SU-DHL-6 (cell line): ENCODE measurements at regions not wholly inside any gene's neighbourhood (a gene's known extent, or its start where the extent isn't known, plus 50 kb on each side); places are given as distances from the start of the nearest gene placed in this dataset.
"Not testable (repeated sequence)": the region's sequence is repeated elsewhere in the genome, so short reads cannot be mapped to it uniquely, and the experiment has no call there.

Experiments
- H2AFZ ChIP-seq: fragments of 200-600 bp; sonication (generic); 2 replicates; pipeline ENCODE4 v1.6.1; 2014; ENCODE audit warnings: low read depth, mild to moderate bottlenecking, moderate library complexity, mixed read lengths, antibody characterized with exemption, low read length; ENCODE audit not compliant: severe bottlenecking
- H3F3A ChIP-seq: fragments of 200-600 bp; shearing (Covaris generic); 2 replicates; pipeline ENCODE4 v1.6.0; 2016; ENCODE audit warnings: antibody characterized with exemption, mild to moderate bottlenecking; ENCODE audit not compliant: insufficient read depth
- H3K27ac ChIP-seq: fragments of 200-600 bp; sonication (generic); 2 replicates; pipeline ENCODE4 v1.5.1; 2016; ENCODE audit warnings: low read depth, mild to moderate bottlenecking, low read length, moderate library complexity, mixed read lengths
- H3K27me3 ChIP-seq: fragments of 200-600 bp; sonication (generic), shearing (Covaris generic); 2 replicates; pipeline ENCODE4 v1.6.0; 2014; ENCODE audit warnings: mild to moderate bottlenecking, low read length
- H3K36me3 ChIP-seq: fragments of 200-600 bp; sonication (generic); 2 replicates; pipeline ENCODE4 v1.6.1; 2014; ENCODE audit warnings: mild to moderate bottlenecking, low read length, mixed read lengths
- H3K4me2 ChIP-seq: fragments of 300-600, 200-600 bp; shearing (Covaris generic), sonication (generic); 2 replicates; pipeline ENCODE4 v1.6.0; 2014; ENCODE audit warnings: low read length, low read depth, mild to moderate bottlenecking; ENCODE audit not compliant: poor library complexity, severe bottlenecking
- H3K4me3 ChIP-seq: fragments of 200-600 bp; sonication (generic); 2 replicates; pipeline ENCODE4 v1.5.1; 2014; ENCODE audit warnings: antibody characterized with exemption, low read length, mild to moderate bottlenecking, mixed read lengths; ENCODE audit not compliant: insufficient read depth, poor library complexity, severe bottlenecking
- H3K79me2 ChIP-seq: fragments of 200-600 bp; sonication (generic); 2 replicates; pipeline ENCODE4 v1.6.1; 2014; ENCODE audit warnings: mild to moderate bottlenecking, low read length, moderate library complexity; ENCODE audit not compliant: insufficient read depth
- H3K9ac ChIP-seq: fragments of 200-600 bp; sonication (generic); 2 replicates; pipeline ENCODE4 v1.7.0; 2014; ENCODE audit warnings: mild to moderate bottlenecking, low read length
- H3K9me2 ChIP-seq: fragments of 200-600 bp; sonication (generic); replicated peaks from 2 replicates; pipeline ENCODE4 v1.6.1; 2014; ENCODE audit warnings: low read length; ENCODE audit not compliant: insufficient read depth
- H3K9me3 ChIP-seq: fragments of 200-600 bp; sonication (generic); 2 replicates; pipeline ENCODE4 v1.6.1; 2014; ENCODE audit warnings: low read length, mixed read lengths; ENCODE audit not compliant: insufficient read depth
- H4K20me1 ChIP-seq: fragments of 200-600 bp; sonication (generic); 2 replicates; pipeline ENCODE4 v1.6.1; 2014; ENCODE audit warnings: low read depth, mild to moderate bottlenecking, antibody characterized with exemption, low read length, moderate library complexity, mixed read lengths
- EZH2phosphoT487 ChIP-seq: fragments of 200-600 bp; sonication (generic), shearing (Covaris generic); conservative IDR thresholded peaks from 2 replicates; pipeline ENCODE4 v1.6.1; 2018; ENCODE audit warnings: mild to moderate bottlenecking, antibody characterized with exemption, low read length, moderate library complexity, mixed read lengths
- TF ChIP-seq, protein P1 (sequence below): fragments of 200-600 bp; sonication (generic); IDR thresholded peaks from one replicate; pipeline ENCODE4 v1.5.1; 2017; ENCODE audit warnings: antibody characterized with exemption, mild to moderate bottlenecking, low read length, moderate library complexity; ENCODE audit not compliant: insufficient read depth, poor library complexity, severe bottlenecking

DNA sequence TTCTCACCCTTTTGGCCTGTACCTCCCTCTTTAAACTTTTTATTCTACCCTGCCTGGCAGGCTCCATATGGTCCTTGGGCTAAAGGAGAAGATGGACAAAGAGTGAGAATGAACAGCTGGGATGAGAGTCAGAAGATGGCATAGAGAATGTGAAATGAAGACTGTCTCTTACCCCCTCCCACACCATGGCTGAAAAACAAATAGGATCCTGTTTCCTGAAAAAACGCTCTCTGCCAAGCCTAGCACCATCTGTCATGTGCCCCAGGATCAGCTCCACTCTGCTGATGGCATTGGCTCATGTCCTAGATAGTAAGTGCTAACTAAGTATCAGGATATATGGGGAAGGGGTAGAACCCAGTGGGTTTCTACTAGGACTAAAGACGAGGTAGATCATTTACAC lies 238.6 kb downstream of the MEX3B start:
- TF ChIP-seq, protein P1, sequence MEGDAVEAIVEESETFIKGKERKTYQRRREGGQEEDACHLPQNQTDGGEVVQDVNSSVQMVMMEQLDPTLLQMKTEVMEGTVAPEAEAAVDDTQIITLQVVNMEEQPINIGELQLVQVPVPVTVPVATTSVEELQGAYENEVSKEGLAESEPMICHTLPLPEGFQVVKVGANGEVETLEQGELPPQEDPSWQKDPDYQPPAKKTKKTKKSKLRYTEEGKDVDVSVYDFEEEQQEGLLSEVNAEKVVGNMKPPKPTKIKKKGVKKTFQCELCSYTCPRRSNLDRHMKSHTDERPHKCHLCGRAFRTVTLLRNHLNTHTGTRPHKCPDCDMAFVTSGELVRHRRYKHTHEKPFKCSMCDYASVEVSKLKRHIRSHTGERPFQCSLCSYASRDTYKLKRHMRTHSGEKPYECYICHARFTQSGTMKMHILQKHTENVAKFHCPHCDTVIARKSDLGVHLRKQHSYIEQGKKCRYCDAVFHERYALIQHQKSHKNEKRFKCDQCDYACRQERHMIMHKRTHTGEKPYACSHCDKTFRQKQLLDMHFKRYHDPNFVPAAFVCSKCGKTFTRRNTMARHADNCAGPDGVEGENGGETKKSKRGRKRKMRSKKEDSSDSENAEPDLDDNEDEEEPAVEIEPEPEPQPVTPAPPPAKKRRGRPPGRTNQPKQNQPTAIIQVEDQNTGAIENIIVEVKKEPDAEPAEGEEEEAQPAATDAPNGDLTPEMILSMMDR, result no peak
- no peak for TF ChIP-seq EZH2phosphoT487
- Histone ChIP-seq H3K9me3 (no peaks in the 10 kb centered on the region), H2AFZ (no peak overlapping the region), H4K20me1 (no peaks in the 10 kb centered on the region), H3K36me3 (no peaks in the 10 kb centered on the region), H3K79me2 (no peaks in the 10 kb centered on the region), H3K27me3 (no peaks in the 10 kb centered on the region), H3F3A (no peaks in the 10 kb centered on the region), H3K9ac (no peak overlapping the region), H3K27ac (no peak overlapping the region), H3K4me2 (no peak overlapping the region), H3K9me2 (no peaks in the 10 kb centered on the region), H3K4me3 (no peak overlapping the region)

DNA sequence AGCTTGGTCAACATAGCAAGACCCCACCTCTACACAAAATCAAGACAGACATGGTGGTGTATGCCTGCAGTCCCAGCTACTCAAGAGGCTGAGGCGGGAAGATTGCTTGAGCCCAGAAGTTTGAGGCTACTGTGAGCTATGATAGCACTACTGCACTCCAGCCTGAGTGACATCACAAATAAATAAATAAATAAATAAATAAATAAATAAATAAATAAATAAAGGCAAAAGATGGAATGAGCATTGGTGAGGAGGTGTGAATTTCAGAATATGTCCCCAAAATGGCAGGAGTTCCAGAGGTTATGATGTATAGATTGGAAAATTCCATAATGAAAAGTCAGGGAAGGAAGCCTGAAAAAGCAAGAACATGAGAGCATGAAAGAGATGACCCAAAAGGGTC lies 249.9 kb downstream of the MEX3B start:
- H3K27ac ChIP-seq, result no peak overlapping the region
- H3K9ac ChIP-seq, result no peak overlapping the region
- H3K79me2 ChIP-seq, result no peaks in the 10 kb centered on the region
- H3K36me3 ChIP-seq, result no peaks in the 10 kb centered on the region
- H3K4me2 ChIP-seq, result no peak overlapping the region
- no peak for TF ChIP-seq EZH2phosphoT487
- TF ChIP-seq, protein P1, result no peak
- H3K4me3 ChIP-seq, result no peak overlapping the region
- no peaks in the 10 kb centered on the region for H3F3A ChIP-seq
- H3K9me2 ChIP-seq, result no peaks in the 10 kb centered on the region
- no peaks in the 10 kb centered on the region for H4K20me1 ChIP-seq
- H2AFZ ChIP-seq, result no peak overlapping the region
- H3K27me3 ChIP-seq, result no peaks in the 10 kb centered on the region
- no peaks in the 10 kb centered on the region for H3K9me3 ChIP-seq

DNA sequence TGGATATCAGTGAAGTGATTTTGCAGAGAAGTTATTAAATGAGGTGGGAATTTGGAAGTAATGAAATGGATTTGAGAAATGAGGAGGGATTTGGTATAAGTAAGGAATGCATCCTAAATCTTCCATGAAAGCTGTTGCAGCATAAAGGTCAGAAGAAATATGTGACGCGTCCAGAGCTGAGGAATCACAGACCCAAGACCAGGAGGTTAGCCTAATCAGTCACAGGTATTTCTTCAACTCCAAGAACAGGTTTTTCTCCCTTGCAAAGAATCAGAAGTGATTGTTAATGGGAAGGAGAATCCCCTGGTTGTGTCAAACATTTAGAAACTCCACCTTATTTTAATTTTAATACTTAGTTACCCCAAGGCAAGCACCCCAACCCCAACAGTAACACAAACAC lies 253.2 kb downstream of the MEX3B start:
- no peak overlapping the region for H3K27ac ChIP-seq
- no peaks in the 10 kb centered on the region for H3K36me3 ChIP-seq
- H3K4me2 ChIP-seq, result no peak overlapping the region
- TF ChIP-seq, protein P1, result no peak
- no peak for TF ChIP-seq EZH2phosphoT487
- H3F3A ChIP-seq, result no peaks in the 10 kb centered on the region
- H3K79me2 ChIP-seq, result no peaks in the 10 kb centered on the region
- H3K9ac ChIP-seq, result no peak overlapping the region
- no peak overlapping the region for H3K4me3 ChIP-seq
- no peaks in the 10 kb centered on the region for H4K20me1 ChIP-seq
- H3K27me3 ChIP-seq, result no peaks in the 10 kb centered on the region
- no peak overlapping the region for H2AFZ ChIP-seq
- H3K9me2 ChIP-seq, result no peaks in the 10 kb centered on the region
- no peaks in the 10 kb centered on the region for H3K9me3 ChIP-seq

DNA sequence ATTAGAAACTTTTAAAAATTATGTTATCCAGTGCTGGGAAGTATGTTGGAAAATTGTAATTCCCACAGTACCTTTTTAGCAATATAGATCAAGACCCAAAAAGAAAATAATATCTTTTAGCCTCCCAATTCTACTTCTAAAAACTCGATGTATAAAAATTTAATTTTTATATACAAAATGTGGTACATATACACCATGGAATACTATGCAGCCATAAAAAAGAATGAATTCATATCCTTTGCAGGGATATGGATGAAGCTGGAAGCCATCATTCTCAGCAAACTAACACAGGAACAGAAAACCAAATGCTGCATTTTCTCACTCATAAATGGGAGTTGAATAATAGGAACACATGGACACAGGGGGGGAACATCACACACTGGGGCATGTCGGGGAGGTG lies 254.5 kb downstream of the MEX3B start:
- H3K27me3 ChIP-seq, H3K4me3 ChIP-seq, H3K9ac ChIP-seq, H2AFZ ChIP-seq, H3K9me3 ChIP-seq, H3K4me2 ChIP-seq, H4K20me1 ChIP-seq, H3K36me3 ChIP-seq, H3F3A ChIP-seq, H3K79me2 ChIP-seq, H3K9me2 ChIP-seq, H3K27ac ChIP-seq: not testable (repeated sequence)
